Endothelial cell of umbilical vein (primary cell): ENCODE measurements at regions not wholly inside any gene's neighbourhood (a gene's known extent, or its start where the extent isn't known, plus 50 kb on each side); places are given as distances from the start of the nearest gene placed in this dataset.

Experiments used
- BruUV-seq: library from RNA; stranded (reverse); fragments of 400-500 nt; replicated peaks from 2 replicates; lab custom pipeline; 2021; lab: Mats Ljungman, UMichigan
- CTCF ChIA-PET: fragments of 300-600, 350-600 bp; sonication (Branson Sonifier 250); formaldehyde crosslinking; loops from one replicate; lab custom pipeline; 2021; ENCODE audit warnings: antibody characterized with exemption, inconsistent platforms; lab: Charles Lee
- POLR2A ChIA-PET: fragments of 300-600, 350-600 bp; sonication (Branson Sonifier 250); formaldehyde crosslinking; loops from one replicate; lab custom pipeline; 2021; ENCODE audit warnings: antibody characterized with exemption, inconsistent platforms; lab: Charles Lee
- DNase-seq: peaks from one replicate; pipeline ENCODE4 v3.0.0-alpha.2; 2011; ENCODE audit warnings: low read depth, low spot score
- FAIRE-seq: peaks from 2 replicates; lab custom pipeline; 2011; peaks lifted over from hg19 to GRCh38; lab: Jason Lieb, UNC
- H2AFZ ChIP-seq: 2 replicates; pipeline ENCODE4 v1.6.0; 2012; ENCODE audit warnings: low read depth, low read length, control low read depth, inconsistent platforms
- H3K27ac ChIP-seq: 2 replicates; pipeline ENCODE4 v1.5.1; 2011; ENCODE audit warnings: low read depth, mild to moderate bottlenecking, control low read depth, low read length, moderate library complexity; ENCODE audit not compliant: insufficient read depth
- H3K27me3 ChIP-seq, 2 experiments: 2 replicates each; pipeline versions ENCODE4 v1.6.0 to v1.6.1; 2011; ENCODE audit warnings: low read length in 2 of 2, mixed read lengths in 1 of 2; ENCODE audit not compliant: control insufficient read depth in 2 of 2, insufficient read depth in 2 of 2
- H3K36me3 ChIP-seq, 2 experiments: 2 replicates in 1 of 2; 3 replicates in 1 of 2; pipeline ENCODE4 v1.5.1; 2011; ENCODE audit warnings: low read length in 2 of 2, mild to moderate bottlenecking in 1 of 2, moderate library complexity in 1 of 2; ENCODE audit not compliant: control insufficient read depth in 2 of 2, insufficient read depth in 2 of 2; ENCODE audit errors: extremely low read depth in 1 of 2
- H3K4me1 ChIP-seq: 3 replicates; pipeline ENCODE4 v1.5.1; 2011; ENCODE audit warnings: mild to moderate bottlenecking, low read length; ENCODE audit not compliant: control insufficient read depth, insufficient read depth; ENCODE audit errors: extremely low read depth
- H3K4me2 ChIP-seq: 2 replicates; pipeline ENCODE4 v1.6.1; 2011; ENCODE audit warnings: low read length, control low read depth, mixed read lengths; ENCODE audit not compliant: insufficient read depth
- H3K4me3 ChIP-seq, 3 experiments: fragments of 200-600 bp in 1 of 3; sonication (generic), shearing (Covaris generic) in 1 of 3; replicated peaks in 1 of 3; 2 replicates each; pipeline ENCODE4 v1.5.1; 2011 to 2016; ENCODE audit warnings: control low read depth in 3 of 3, low read length in 3 of 3, mild to moderate bottlenecking in 2 of 3, inconsistent platforms in 1 of 3, low read depth in 1 of 3, moderate library complexity in 1 of 3; ENCODE audit not compliant: insufficient read depth in 1 of 3
- H3K79me2 ChIP-seq: 2 replicates; pipeline ENCODE4 v1.6.0; 2012; ENCODE audit warnings: low read length, inconsistent platforms; ENCODE audit not compliant: control insufficient read depth, insufficient read depth
- H3K9ac ChIP-seq: replicated peaks from 2 replicates; pipeline ENCODE3; 2011; ENCODE audit warnings: low read length, control low read depth; ENCODE audit not compliant: insufficient read depth; ENCODE audit errors: extremely low read depth
- H3K9me1 ChIP-seq: replicated peaks from 3 replicates; pipeline ENCODE4 v1.6.0; 2011; ENCODE audit warnings: mild to moderate bottlenecking, low read length; ENCODE audit not compliant: control insufficient read depth, insufficient read depth; ENCODE audit errors: extremely low read depth
- H3K9me3 ChIP-seq: replicated peaks from 2 replicates; pipeline ENCODE4 v1.5.1; 2012; ENCODE audit warnings: low read length, inconsistent platforms; ENCODE audit not compliant: control insufficient read depth, insufficient read depth
- H4K20me1 ChIP-seq: replicated peaks from 2 replicates; pipeline ENCODE3; 2011; ENCODE audit warnings: mild to moderate bottlenecking, low read length; ENCODE audit not compliant: control insufficient read depth, insufficient read depth; ENCODE audit errors: extremely low read depth
- FOS ChIP-seq: IDR thresholded peaks from 2 replicates; pipeline ENCODE4 v1.6.1; 2011; ENCODE audit warnings: mild to moderate bottlenecking, low read length, moderate library complexity, borderline replicate concordance; ENCODE audit not compliant: insufficient read depth
- GATA2 ChIP-seq: IDR thresholded peaks from 2 replicates; pipeline ENCODE4 v1.7.0; 2011; ENCODE audit warnings: low read depth, mild to moderate bottlenecking, moderate library complexity, mixed read lengths, low read length; ENCODE audit not compliant: insufficient read length, insufficient read depth
- JUN ChIP-seq: IDR thresholded peaks from 2 replicates; pipeline ENCODE4 v1.6.1; 2011; ENCODE audit warnings: borderline replicate concordance, low read depth; ENCODE audit not compliant: insufficient read length, insufficient read depth
- POLR2AphosphoS5 ChIP-seq: IDR thresholded peaks from 2 replicates; pipeline ENCODE4 v1.6.1; 2012; ENCODE audit warnings: low read depth, mild to moderate bottlenecking, control low read depth, low read length, moderate library complexity; ENCODE audit not compliant: insufficient read depth
- dilution Hi-C: fragments of 300-500 bp; cut with MboI; formaldehyde crosslinking; loops from one replicate; pipeline ENCODE4 v1.15.0; 2019; ENCODE audit warnings: low sequenced_read_pairs; ENCODE audit not compliant: extremely low pct_ligation_motif_present
- intact Hi-C: fragments of 100-400 bp; cut with micrococcal nuclease; formaldehyde crosslinking; loops from one replicate; pipeline ENCODE4 v1.10.0; 2022

DNA sequence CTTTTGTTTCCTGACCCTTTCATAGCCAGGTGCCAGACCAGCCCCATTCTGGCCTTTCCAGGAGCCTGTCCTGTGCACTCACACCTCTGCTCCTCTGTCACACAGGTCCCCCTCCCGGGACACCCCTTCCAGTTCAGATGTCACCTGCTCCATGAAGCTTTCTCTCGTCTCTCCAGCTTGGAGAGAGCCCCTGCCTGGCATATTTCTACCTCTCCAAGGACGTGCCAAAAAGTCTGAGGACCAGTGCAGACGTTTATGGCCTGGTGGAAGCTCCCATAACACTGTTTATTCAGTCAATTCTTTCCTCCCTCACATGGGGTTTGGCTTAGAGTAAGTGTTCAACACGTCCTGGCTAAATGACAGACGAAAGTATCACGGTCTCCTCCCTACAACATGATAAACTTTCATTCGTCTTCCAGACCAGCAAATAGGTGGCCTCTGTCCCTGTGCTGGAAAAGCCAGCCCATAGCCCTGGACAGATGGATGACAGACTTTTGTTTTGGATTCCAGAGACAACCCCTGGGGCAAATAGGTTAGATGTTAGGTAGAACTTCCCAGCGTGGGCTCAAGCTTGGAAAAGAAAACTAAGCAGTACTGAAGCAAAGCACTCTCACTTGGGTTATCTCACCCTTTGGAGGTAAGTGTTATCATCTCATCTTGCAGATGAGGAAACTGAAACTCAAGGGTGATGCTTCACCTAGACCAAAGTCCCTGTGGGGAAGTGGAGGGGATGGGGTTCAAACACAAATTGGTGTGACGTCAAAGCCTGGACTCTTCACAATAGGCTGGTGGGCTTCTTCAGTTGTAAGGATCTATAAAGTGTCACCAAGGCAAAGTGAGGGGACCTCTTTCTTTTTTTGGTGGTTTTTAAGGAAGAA is 52.9 kb upstream of the ECE1 start:
- Histone ChIP-seq H3K9ac (peak overlapping the region; percentile 17), H3K4me2 (peak overlapping the region; percentile 71), H3K4me1 (peaks cover 55% of the 10 kb centered on the region), H2AFZ (no peak overlapping the region), H3K9me3 (no peaks in the 10 kb centered on the region), H3K79me2 (peaks cover 68% of the 10 kb centered on the region), H3K27me3 (no peaks in the 10 kb centered on the region), H3K4me3 (peak overlapping the region in 1 of 3 experiments; percentile 82), H3K9me1 (no peaks in the 10 kb centered on the region), H3K27ac (peak overlapping the region; percentile 10), H3K36me3 (no peaks in the 10 kb centered on the region), H4K20me1 (peaks cover 2% of the 10 kb centered on the region)
- TF ChIP-seq GATA2 (peak; percentile 11), FOS (no peak)
- CTCF ChIA-PET: interaction anchor here (1.1 to 2.0 kb wide), 3 partner anchors 25 to 88 kb away, joined by 7 to 9 read pairs (median 7); no protein-coding TSS in a partner anchor
- POLR2A ChIA-PET: no interaction called here
- peak; percentile 35 for DNase-seq
- intact Hi-C loops: no loop called here
- no TSS peak for BruUV-seq
- dilution Hi-C loops: no loop called here
- FAIRE-seq: peak; percentile 70

DNA sequence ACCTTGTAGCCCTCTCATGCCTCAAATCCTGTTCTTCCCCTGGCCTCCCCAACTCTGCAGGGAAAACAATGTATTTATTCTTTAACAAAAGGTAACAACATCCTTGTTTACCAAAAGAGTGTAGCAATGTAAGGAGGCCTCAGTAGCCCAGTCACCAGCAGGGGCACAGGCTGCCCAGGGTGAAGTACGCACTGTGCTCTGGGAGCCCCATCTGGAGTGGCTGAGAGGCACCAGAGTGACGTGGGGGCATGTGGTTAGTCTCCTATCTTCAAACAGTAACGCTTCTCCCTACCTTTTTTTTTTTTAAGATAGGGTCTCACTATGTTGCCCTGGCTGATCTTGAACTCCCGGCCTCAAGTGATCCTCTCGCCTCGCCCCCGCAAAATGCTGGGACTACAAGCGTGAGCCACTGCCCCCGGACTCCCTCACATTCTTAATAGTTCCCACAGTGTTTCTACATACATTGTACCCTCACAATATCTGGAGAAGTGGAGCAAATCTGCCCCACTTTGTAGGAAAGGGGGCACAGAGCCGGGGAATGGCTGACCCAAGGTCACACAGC is 51.3 kb upstream of the ECE1 start:
- no peaks in the 10 kb centered on the region for H3K27me3 ChIP-seq
- DNase-seq (no peak), FAIRE-seq (no peak)
- no peaks in the 10 kb centered on the region for H3K9me1 ChIP-seq
- no peak overlapping the region for H3K4me2 ChIP-seq
- CTCF ChIA-PET: interaction anchor here (2.0 kb wide), 1 partner anchor 87 kb away, joined by 9 read pairs; no protein-coding TSS in a partner anchor
- H3K4me3 ChIP-seq: no peak overlapping the region
- TF ChIP-seq JUN (no peak), POLR2AphosphoS5 (no peak)
- H3K4me1 ChIP-seq: peaks cover 70% of the 10 kb centered on the region
- no peak overlapping the region for H3K9ac ChIP-seq
- POLR2A ChIA-PET: no interaction called here
- dilution Hi-C loops (no loop called here), intact Hi-C loops (no loop called here)
- BruUV-seq: no TSS peak
- peaks cover 84% of the 10 kb centered on the region for H3K79me2 ChIP-seq
- H4K20me1 ChIP-seq: peaks cover 2% of the 10 kb centered on the region
- no peaks in the 10 kb centered on the region for H3K9me3 ChIP-seq
- no peaks in the 10 kb centered on the region for H3K36me3 ChIP-seq
- H2AFZ ChIP-seq: no peak overlapping the region
- H3K27ac ChIP-seq: peak overlapping the region; percentile 18
